ENCODE measurements at regions not wholly inside any gene's neighbourhood (a gene's known extent, or its start where the extent isn't known, plus 50 kb on each side); places are given as distances from the start of the nearest gene placed in this dataset.

DNA sequence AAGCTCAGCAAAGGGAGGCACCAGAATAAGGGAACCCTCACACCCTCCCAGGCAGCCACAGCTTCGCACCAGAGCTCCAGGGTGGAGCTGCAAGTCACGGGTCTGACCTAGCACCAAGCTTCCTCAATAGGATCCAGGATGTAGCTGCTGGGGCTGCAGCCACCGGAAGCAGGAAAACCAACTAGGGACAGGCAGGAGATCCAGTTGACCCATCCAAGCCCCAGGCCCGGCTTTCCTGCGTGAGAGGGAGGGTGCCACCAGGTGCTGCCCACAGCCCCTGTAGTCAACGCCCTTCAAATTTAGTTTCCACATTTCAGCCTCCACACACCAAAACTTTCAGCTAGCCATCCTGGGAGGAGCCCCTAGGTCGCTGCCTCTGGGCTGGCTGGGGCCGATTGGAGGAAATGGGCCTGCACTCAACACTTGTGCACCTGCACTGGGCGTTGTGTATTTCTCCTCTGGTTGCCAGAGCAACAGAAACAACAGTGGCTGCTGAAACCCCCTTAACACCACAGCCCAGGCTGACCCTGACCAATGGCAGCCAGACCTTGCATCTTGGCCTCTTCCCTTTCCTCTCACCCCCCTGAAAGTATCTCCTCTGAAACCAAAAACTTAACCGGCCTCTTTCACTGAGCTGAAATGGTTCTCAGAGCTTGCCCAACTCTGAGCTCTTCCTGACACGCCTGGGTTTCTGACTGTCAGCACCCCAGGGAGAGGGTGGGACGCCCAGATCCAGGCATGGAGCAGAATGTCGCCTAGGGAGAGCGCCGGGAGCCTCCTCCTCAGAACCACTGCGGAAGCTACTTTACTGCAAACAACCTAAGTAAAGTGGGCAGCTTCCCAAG lies 226.5 kb upstream of the MAP3K1 start:
- TF ChIP-seq YY1 (IDR thresholded peaks at IDR 0.05; ENCODE audit: insufficient read depth, insufficient read length) (no peak), SUZ12 (IDR thresholded peaks at IDR 0.05; ENCODE audit: extremely low read depth, insufficient read depth, insufficient read length) (no peak), ZNF274 (IDR thresholded peaks at IDR 0.05; ENCODE audit: low read depth, low read length) (no peak)

Data from NT2/D1 (cell line).